H1 (cell line): ENCODE measurements at regions not wholly inside any gene's neighbourhood (a gene's known extent, or its start where the extent isn't known, plus 50 kb on each side); places are given as distances from the start of the nearest gene placed in this dataset.

ENCODE experiments used
- CTCF ChIA-PET: fragments of 300-600 bp; sonication (Branson Sonifier 250); formaldehyde crosslinking; loops from one replicate; lab custom pipeline; 2021; ENCODE audit not compliant: partially characterized antibody; lab: Charles Lee
- POLR2A ChIA-PET: fragments of 300-600 bp; sonication (Branson Sonifier 250); formaldehyde crosslinking; loops from one replicate; lab custom pipeline; 2021; ENCODE audit warnings: inconsistent platforms; ENCODE audit not compliant: partially characterized antibody; lab: Charles Lee
- DNase-seq, 2 experiments: peaks; one replicate each; pipeline versions ENCODE4 v3.0.0 to v3.0.0-alpha.2; 2010 to 2022; ENCODE audit warnings: low spot score in 2 of 2, low read depth in 1 of 2, mixed read lengths in 1 of 2
- FAIRE-seq: peaks from 2 replicates; lab custom pipeline; 2011; peaks lifted over from hg19 to GRCh38; lab: Jason Lieb, UNC
- H2AFZ ChIP-seq: 2 replicates; pipeline ENCODE4 v1.8.1; 2012; ENCODE audit warnings: low read length, inconsistent platforms
- H2AK5ac ChIP-seq: 2 replicates; pipeline ENCODE4 v1.6.1; 2013; ENCODE audit warnings: low read depth, low read length
- H2BK120ac ChIP-seq: replicated peaks from 2 replicates; pipeline ENCODE3; 2013; ENCODE audit warnings: low read depth, low read length, inconsistent platforms
- H2BK12ac ChIP-seq: 2 replicates; pipeline ENCODE4 v1.6.1; 2013; ENCODE audit warnings: low read depth, low read length
- H2BK15ac ChIP-seq: 2 replicates; pipeline ENCODE4 v1.6.1; 2013; ENCODE audit warnings: low read length
- H2BK20ac ChIP-seq: 2 replicates; pipeline ENCODE4 v1.6.1; 2013; ENCODE audit warnings: low read length
- H2BK5ac ChIP-seq: 2 replicates; pipeline ENCODE4 v1.6.1; 2013; ENCODE audit warnings: low read depth, low read length
- H3K14ac ChIP-seq: 2 replicates; pipeline ENCODE4 v1.6.1; 2013; ENCODE audit warnings: inconsistent platforms; ENCODE audit not compliant: insufficient read length
- H3K18ac ChIP-seq: 2 replicates; pipeline ENCODE4 v1.6.1; 2013; ENCODE audit warnings: low read length; ENCODE audit errors: extremely low read depth
- H3K23ac ChIP-seq: 2 replicates; pipeline ENCODE4 v1.6.1; 2013; ENCODE audit warnings: inconsistent platforms; ENCODE audit not compliant: insufficient read length
- H3K23me2 ChIP-seq: 2 replicates; pipeline ENCODE4 v1.6.1; 2013; ENCODE audit warnings: low read depth, low read length
- H3K27ac ChIP-seq: 2 replicates; pipeline ENCODE4 v1.6.1; 2011; ENCODE audit warnings: low read depth, low read length, inconsistent platforms
- H3K27me3 ChIP-seq, 4 experiments: replicated peaks in 1 of 4; 1 replicate in 1 of 4; 2 replicates in 3 of 4; pipeline versions ENCODE4 v1.6.1 to v1.8.1; 2011 to 2013; ENCODE audit warnings: low read length in 3 of 4, mild to moderate bottlenecking in 3 of 4, inconsistent platforms in 2 of 4, mixed read lengths in 2 of 4, moderate library complexity in 1 of 4; ENCODE audit not compliant: control insufficient read depth in 3 of 4, insufficient read depth in 3 of 4; ENCODE audit errors: extremely low read depth in 1 of 4
- H3K36me3 ChIP-seq, 4 experiments: 2 replicates each; pipeline versions ENCODE4 v1.6.1 to v1.8.1; 2011 to 2013; ENCODE audit warnings: mild to moderate bottlenecking in 4 of 4, low read length in 3 of 4, moderate library complexity in 2 of 4, control low read depth in 1 of 4, inconsistent platforms in 1 of 4; ENCODE audit not compliant: insufficient read depth in 4 of 4, control insufficient read depth in 2 of 4
- H3K4ac ChIP-seq: replicated peaks from 2 replicates; pipeline ENCODE3; 2013; ENCODE audit warnings: low read length, low read depth, mixed read lengths, inconsistent platforms; ENCODE audit not compliant: insufficient read length
- H3K4me1 ChIP-seq, 4 experiments: replicated peaks in 1 of 4; 1 replicate in 1 of 4; 2 replicates in 3 of 4; pipeline versions ENCODE4 v1.6.1 to v1.8.1; 2011 to 2013; ENCODE audit warnings: low read length in 3 of 4, inconsistent platforms in 2 of 4, mixed read lengths in 1 of 4; ENCODE audit not compliant: insufficient read depth in 4 of 4, control insufficient read depth in 3 of 4
- H3K4me2 ChIP-seq, 2 experiments: 2 replicates each; pipeline versions ENCODE4 v1.6.1 to v1.8.1; 2011 to 2013; ENCODE audit warnings: low read depth in 2 of 2, low read length in 2 of 2, control low read depth in 1 of 2, inconsistent platforms in 1 of 2, mild to moderate bottlenecking in 1 of 2; ENCODE audit not compliant: insufficient read depth in 1 of 2
- H3K4me3 ChIP-seq, 4 experiments: fragments of 200-600, 300-600 bp in 1 of 4; sonication (generic), shearing (Covaris generic), sonication (Bioruptor Twin) in 1 of 4; 2 replicates each; pipeline versions ENCODE4 v1.5.1 to v1.8.1; 2011 to 2016; ENCODE audit warnings: low read length in 4 of 4, low read depth in 3 of 4, control low read depth in 2 of 4, inconsistent platforms in 2 of 4, mild to moderate bottlenecking in 2 of 4, mixed read lengths in 1 of 4, moderate library complexity in 1 of 4; ENCODE audit not compliant: insufficient read depth in 2 of 4; ENCODE audit errors: extremely low read depth in 1 of 4
- H3K56ac ChIP-seq: replicated peaks from 2 replicates; pipeline ENCODE3; 2013; ENCODE audit warnings: low read depth, mild to moderate bottlenecking, mixed read lengths, low read length, inconsistent platforms; ENCODE audit not compliant: insufficient read length
- H3K79me1 ChIP-seq: 2 replicates; pipeline ENCODE4 v1.6.1; 2013; ENCODE audit warnings: low read depth, low read length, control low read depth
- H3K79me2 ChIP-seq, 2 experiments: 2 replicates each; pipeline versions ENCODE4 v1.6.1 to v1.8.1; 2012 to 2013; ENCODE audit warnings: low read length in 2 of 2, mild to moderate bottlenecking in 2 of 2, inconsistent platforms in 1 of 2; ENCODE audit not compliant: insufficient read depth in 2 of 2, control insufficient read depth in 1 of 2
- H3K9ac ChIP-seq, 4 experiments: replicated peaks in 1 of 4; 1 replicate in 1 of 4; 2 replicates in 3 of 4; pipeline versions ENCODE4 v1.6.1 to v1.8.1; 2011 to 2013; ENCODE audit warnings: low read depth in 3 of 4, low read length in 3 of 4, control low read depth in 2 of 4, mild to moderate bottlenecking in 2 of 4, moderate library complexity in 2 of 4, inconsistent platforms in 1 of 4; ENCODE audit errors: extremely low read depth in 1 of 4
- H3K9me3 ChIP-seq, 2 experiments: 2 replicates each; pipeline versions ENCODE4 v1.6.1 to v1.8.1; 2012 to 2013; ENCODE audit warnings: mild to moderate bottlenecking in 2 of 2, moderate library complexity in 2 of 2, control low read depth in 1 of 2, inconsistent platforms in 1 of 2, low read depth in 1 of 2, low read length in 1 of 2, mixed read lengths in 1 of 2; ENCODE audit not compliant: insufficient read depth in 2 of 2
- H4K20me1 ChIP-seq, 2 experiments: replicated peaks in 1 of 2; 2 replicates each; pipeline versions ENCODE3 to v1.8.1; 2011 to 2013; ENCODE audit warnings: inconsistent platforms in 2 of 2, low read length in 2 of 2, mild to moderate bottlenecking in 1 of 2; ENCODE audit not compliant: insufficient read depth in 2 of 2, control insufficient read depth in 1 of 2
- H4K5ac ChIP-seq: 2 replicates; pipeline ENCODE4 v1.6.1; 2013; ENCODE audit warnings: low read length, low read depth, mixed read lengths, inconsistent platforms; ENCODE audit not compliant: insufficient read length
- H4K8ac ChIP-seq: 2 replicates; pipeline ENCODE4 v1.8.0; 2013; ENCODE audit warnings: mild to moderate bottlenecking, moderate library complexity, low read length, inconsistent platforms; ENCODE audit not compliant: insufficient read depth; ENCODE audit errors: extremely low read depth
- H4K91ac ChIP-seq: replicated peaks from 2 replicates; pipeline ENCODE3; 2013; ENCODE audit warnings: low read length, mixed read lengths, inconsistent platforms; ENCODE audit not compliant: insufficient read length
- GABPA ChIP-seq: IDR thresholded peaks from 2 replicates; pipeline ENCODE4 v1.6.1; 2011; ENCODE audit warnings: mild to moderate bottlenecking, low read length, moderate library complexity, borderline replicate concordance; ENCODE audit not compliant: insufficient read depth
- HDAC6 ChIP-seq: IDR thresholded peaks from one replicate; pipeline ENCODE4 v1.7.1; 2012; ENCODE audit warnings: low read depth, mild to moderate bottlenecking, inconsistent platforms, low read length, moderate library complexity
- JUND ChIP-seq: IDR thresholded peaks from 2 replicates; pipeline ENCODE4 v1.6.1; 2011; ENCODE audit warnings: mild to moderate bottlenecking, improper control_type of control experiment, low read length
- POU5F1 ChIP-seq: IDR thresholded peaks from 2 replicates; pipeline ENCODE4 v1.6.1; 2011; ENCODE audit warnings: low read depth, mild to moderate bottlenecking, low read length, moderate library complexity
- SIRT6 ChIP-seq: IDR thresholded peaks from one replicate; pipeline ENCODE4 v1.7.1; 2012; ENCODE audit warnings: low read length, inconsistent platforms
- WGBS, 2 experiments: shearing (Covaris generic) in 1 of 2; methylation state at CpG; one replicate each; pipeline versions ENCODE4 v1.1.6 to v1.1.7; 2013 to 2015; ENCODE audit warnings: low lambda C conversion rate in 2 of 2, mixed read lengths in 2 of 2, inconsistent platforms in 1 of 2, low coverage in 1 of 2, missing lambda C conversion rate in 1 of 2; ENCODE audit not compliant: insufficient replicate concordance in 2 of 2, insufficient coverage in 1 of 2, insufficient read length in 1 of 2; ENCODE audit errors: extremely low coverage in 1 of 2, missing lambda C conversion rate in 1 of 2; 5-methylcytosine and 5-hydroxymethylcytosine counted together

GRCh38 chr18:44186001-44186400, 494.7 kb upstream of the SETBP1 start:
- Histone ChIP-seq H3K4ac (no peak overlapping the region), H4K91ac (no peak overlapping the region), H3K23ac (no peak overlapping the region), H2AK5ac (no peak overlapping the region), H3K9ac (no peak overlapping the region), H3K18ac (no peak overlapping the region), H3K4me3 (no peak overlapping the region), H2BK15ac (no peak overlapping the region), H3K23me2 (no peaks in the 10 kb centered on the region), H3K14ac (no peak overlapping the region), H3K56ac (no peak overlapping the region), H3K4me1 (no peaks in the 10 kb centered on the region), H2BK12ac (no peak overlapping the region), H4K8ac (no peak overlapping the region), H3K4me2 (no peak overlapping the region), H2BK20ac (no peak overlapping the region), H3K27me3 (no peaks in the 10 kb centered on the region), H2AFZ (no peak overlapping the region), H3K79me2 (no peaks in the 10 kb centered on the region), H3K9me3 (no peaks in the 10 kb centered on the region), H3K79me1 (no peaks in the 10 kb centered on the region), H2BK5ac (no peak overlapping the region), H2BK120ac (no peak overlapping the region), H4K20me1 (no peaks in the 10 kb centered on the region), H3K27ac (no peak overlapping the region), H3K36me3 (no peaks in the 10 kb centered on the region), H4K5ac (no peak overlapping the region)
- FAIRE-seq (no peak), DNase-seq (no peak)
- TF ChIP-seq HDAC6 (no peak), SIRT6 (no peak), JUND (no peak), GABPA (no peak), POU5F1 (no peak)
- ChIA-PET POLR2A (no interaction called here), CTCF (interaction anchor here (1.5 kb wide), 1 partner anchor 229 kb away, joined by 4 read pairs; no protein-coding TSS in a partner anchor)
- WGBS, 2 experiments: 93% methylated on average over 3 of the region's 3 CpGs; no CpG with 5 or more reads in 1 of the 2 experiments
